GM23338 (cell line): ENCODE measurements at regions not wholly inside any gene's neighbourhood (a gene's known extent, or its start where the extent isn't known, plus 50 kb on each side); places are given as distances from the start of the nearest gene placed in this dataset.

ENCODE experiments used
- ATAC-seq: fragments of 200-7000 bp; cut with Tn5 transposase; 3 replicates; pipeline ENCODE4 v1.9.1; 2020
- DNase-seq: peaks from one replicate; pipeline ENCODE4 v3.0.0-alpha.2; 2015; ENCODE audit warnings: low spot score
- H2AFZ ChIP-seq: fragments of 200-600 bp; sonication (generic); 2 replicates; pipeline ENCODE4 v1.8.0; 2016; ENCODE audit warnings: antibody characterized with exemption, mild to moderate bottlenecking, moderate library complexity
- H3F3A ChIP-seq: fragments of 200-600 bp; sonication (generic); replicated peaks from 2 replicates; pipeline ENCODE4 v1.8.0; 2017; ENCODE audit warnings: antibody characterized with exemption, mixed run types, low read depth
- H3K27ac ChIP-seq: fragments of 200-600 bp; sonication (generic); 2 replicates; pipeline ENCODE4 v1.6.1; 2016; ENCODE audit warnings: low read depth
- H3K27me3 ChIP-seq: fragments of 200-600 bp; sonication (generic); 2 replicates; pipeline ENCODE4 v1.8.0; 2016; ENCODE audit warnings: mild to moderate bottlenecking, mixed run types, moderate library complexity; ENCODE audit not compliant: insufficient read depth
- H3K36me3 ChIP-seq: fragments of 200-600 bp; sonication (generic); 2 replicates; pipeline ENCODE4 v1.8.0; 2016; ENCODE audit warnings: mild to moderate bottlenecking; ENCODE audit not compliant: insufficient read depth
- H3K4me1 ChIP-seq: fragments of 200-600 bp; sonication (generic); 2 replicates; pipeline ENCODE4 v1.8.0; 2016; ENCODE audit warnings: mild to moderate bottlenecking, moderate library complexity; ENCODE audit not compliant: insufficient read depth
- H3K4me2 ChIP-seq: fragments of 200-600 bp; sonication (generic); 2 replicates; pipeline ENCODE4 v1.7.1; 2017; ENCODE audit warnings: mixed run types
- H3K4me3 ChIP-seq: fragments of 200-600 bp; sonication (generic); 2 replicates; pipeline ENCODE4 v1.6.1; 2016; ENCODE audit warnings: mixed run types
- H3K79me2 ChIP-seq: fragments of 200-600 bp; sonication (generic); replicated peaks from 2 replicates; pipeline ENCODE4 v1.8.0; 2017; ENCODE audit warnings: mild to moderate bottlenecking; ENCODE audit not compliant: insufficient read depth
- H3K9me2 ChIP-seq: fragments of 200-600 bp; sonication (generic); 2 replicates; pipeline ENCODE4 v1.8.0; 2017; ENCODE audit not compliant: insufficient read depth
- H4K20me1 ChIP-seq: fragments of 200-600 bp; sonication (generic); replicated peaks from 2 replicates; pipeline ENCODE4 v1.8.0; 2017; ENCODE audit warnings: mild to moderate bottlenecking; ENCODE audit not compliant: insufficient read depth
- H3K27ac Mint-ChIP-seq: 2 replicates; pipeline ENCODE4 v1.8.0; 2020; ENCODE audit warnings: inconsistent platforms, mild to moderate bottlenecking, moderate library complexity, mixed read lengths
- H3K27me3 Mint-ChIP-seq: 3 replicates; pipeline ENCODE4 v1.8.0; 2022; ENCODE audit warnings: low read depth, mild to moderate bottlenecking, moderate library complexity, mixed read lengths, inconsistent platforms; ENCODE audit not compliant: insufficient read depth, poor library complexity
- H3K36me3 Mint-ChIP-seq: 3 replicates; pipeline ENCODE4 v1.8.0; 2021; ENCODE audit warnings: low read depth, mild to moderate bottlenecking, inconsistent platforms, moderate library complexity, mixed read lengths
- H3K4me1 Mint-ChIP-seq: 3 replicates; pipeline ENCODE4 v1.8.0; 2020; ENCODE audit warnings: mild to moderate bottlenecking, inconsistent platforms, mixed read lengths
- H3K4me3 Mint-ChIP-seq: 3 replicates; pipeline ENCODE4 v1.8.0; 2021; ENCODE audit warnings: moderate library complexity, mild to moderate bottlenecking, inconsistent platforms, mixed read lengths
- H3K9me3 Mint-ChIP-seq: 3 replicates; pipeline ENCODE4 v1.8.0; 2020; ENCODE audit warnings: moderate library complexity, mild to moderate bottlenecking, inconsistent platforms, mixed read lengths
- CREB1 ChIP-seq: fragments of 250-450 bp; sonication (Bioruptor Pico); IDR thresholded peaks from 2 replicates; pipeline ENCODE4 v1.5.0; 2020; ENCODE audit warnings: low read depth, mild to moderate bottlenecking, moderate library complexity
- ETS1 ChIP-seq: IDR thresholded peaks from 2 replicates; pipeline ENCODE4 v1.6.1; 2016; ENCODE audit warnings: antibody characterized with exemption
- EZH2 ChIP-seq: fragments of 200-600 bp; sonication (generic); IDR thresholded peaks from one replicate; pipeline ENCODE4 v1.8.0; 2017; ENCODE audit warnings: antibody characterized with exemption, mild to moderate bottlenecking, low read depth; ENCODE audit not compliant: unreplicated experiment
- EZH2phosphoT487 ChIP-seq: fragments of 200-600 bp; sonication (generic); IDR thresholded peaks from one replicate; pipeline ENCODE4 v1.8.1; 2018; ENCODE audit warnings: antibody characterized with exemption; ENCODE audit not compliant: unreplicated experiment
- JUNB ChIP-seq: IDR thresholded peaks from one replicate; pipeline ENCODE4 v1.6.1; 2016; ENCODE audit warnings: antibody characterized with exemption; ENCODE audit not compliant: unreplicated experiment
- NANOG ChIP-seq: IDR thresholded peaks from 2 replicates; pipeline ENCODE4 v1.6.1; 2016; ENCODE audit warnings: antibody characterized with exemption, borderline replicate concordance
- POLR2AphosphoS5 ChIP-seq: IDR thresholded peaks from 2 replicates; pipeline ENCODE4 v1.6.1; 2016; ENCODE audit warnings: antibody characterized with exemption, low read depth
- STAT1 ChIP-seq: IDR thresholded peaks from one replicate; pipeline ENCODE4 v1.6.1; 2016; ENCODE audit warnings: antibody characterized with exemption; ENCODE audit not compliant: unreplicated experiment
- ZNF114 ChIP-seq: fragments of 250-450 bp; sonication (Bioruptor Pico); IDR thresholded peaks from 2 replicates; pipeline ENCODE4 v1.5.0; 2020; ENCODE audit warnings: mild to moderate bottlenecking, moderate library complexity
- ZNF331 ChIP-seq: fragments of 250-450 bp; sonication (Bioruptor Pico); IDR thresholded peaks from 2 replicates; pipeline ENCODE4 v1.5.0; 2020; ENCODE audit warnings: low read depth, mild to moderate bottlenecking, moderate library complexity
- TF ChIP-seq, protein P1 (sequence below): IDR thresholded peaks from one replicate; pipeline ENCODE4 v1.6.1; 2018; ENCODE audit warnings: antibody characterized with exemption; ENCODE audit not compliant: unreplicated experiment
- TF ChIP-seq, protein P2 (sequence below): fragments of 250-450 bp; sonication (Bioruptor Pico); IDR thresholded peaks from 2 replicates; pipeline ENCODE4 v1.5.0; 2020; ENCODE audit warnings: mild to moderate bottlenecking, moderate library complexity
- TF ChIP-seq, protein P3 (sequence below), 2 experiments: fragments of 200-600 bp in 1 of 2; sonication (generic) in 1 of 2; conservative IDR thresholded peaks; 2 replicates each; pipeline versions ENCODE4 v1.5.1 to v1.6.1; 2016 to 2017; ENCODE audit warnings: antibody characterized with exemption in 2 of 2, low read depth in 2 of 2, mild to moderate bottlenecking in 2 of 2, moderate library complexity in 1 of 2

- Mint-ChIP-seq H3K4me1 (peaks cover 23% of the 10 kb centered on the region), H3K27me3 (peaks cover 9% of the 10 kb centered on the region), H3K4me3 (no peak overlapping the region), H3K27ac (no peak overlapping the region), H3K9me3 (peaks cover 11% of the 10 kb centered on the region), H3K36me3 (peaks cover 8% of the 10 kb centered on the region; the same call in 2 of the 3 replicates)
- TF ChIP-seq NANOG (no peak), CREB1 (CRISPR knock-in tag) (no peak), POLR2AphosphoS5 (no peak), EZH2 (no peak), STAT1 (no peak), ETS1 (no peak), ZNF114 (CRISPR knock-in tag) (no peak), JUNB (no peak), EZH2phosphoT487 (no peak), ZNF331 (CRISPR knock-in tag) (no peak)
- TF ChIP-seq, protein P1, sequence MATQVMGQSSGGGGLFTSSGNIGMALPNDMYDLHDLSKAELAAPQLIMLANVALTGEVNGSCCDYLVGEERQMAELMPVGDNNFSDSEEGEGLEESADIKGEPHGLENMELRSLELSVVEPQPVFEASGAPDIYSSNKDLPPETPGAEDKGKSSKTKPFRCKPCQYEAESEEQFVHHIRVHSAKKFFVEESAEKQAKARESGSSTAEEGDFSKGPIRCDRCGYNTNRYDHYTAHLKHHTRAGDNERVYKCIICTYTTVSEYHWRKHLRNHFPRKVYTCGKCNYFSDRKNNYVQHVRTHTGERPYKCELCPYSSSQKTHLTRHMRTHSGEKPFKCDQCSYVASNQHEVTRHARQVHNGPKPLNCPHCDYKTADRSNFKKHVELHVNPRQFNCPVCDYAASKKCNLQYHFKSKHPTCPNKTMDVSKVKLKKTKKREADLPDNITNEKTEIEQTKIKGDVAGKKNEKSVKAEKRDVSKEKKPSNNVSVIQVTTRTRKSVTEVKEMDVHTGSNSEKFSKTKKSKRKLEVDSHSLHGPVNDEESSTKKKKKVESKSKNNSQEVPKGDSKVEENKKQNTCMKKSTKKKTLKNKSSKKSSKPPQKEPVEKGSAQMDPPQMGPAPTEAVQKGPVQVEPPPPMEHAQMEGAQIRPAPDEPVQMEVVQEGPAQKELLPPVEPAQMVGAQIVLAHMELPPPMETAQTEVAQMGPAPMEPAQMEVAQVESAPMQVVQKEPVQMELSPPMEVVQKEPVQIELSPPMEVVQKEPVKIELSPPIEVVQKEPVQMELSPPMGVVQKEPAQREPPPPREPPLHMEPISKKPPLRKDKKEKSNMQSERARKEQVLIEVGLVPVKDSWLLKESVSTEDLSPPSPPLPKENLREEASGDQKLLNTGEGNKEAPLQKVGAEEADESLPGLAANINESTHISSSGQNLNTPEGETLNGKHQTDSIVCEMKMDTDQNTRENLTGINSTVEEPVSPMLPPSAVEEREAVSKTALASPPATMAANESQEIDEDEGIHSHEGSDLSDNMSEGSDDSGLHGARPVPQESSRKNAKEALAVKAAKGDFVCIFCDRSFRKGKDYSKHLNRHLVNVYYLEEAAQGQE = no peak
- TF ChIP-seq, protein P2, sequence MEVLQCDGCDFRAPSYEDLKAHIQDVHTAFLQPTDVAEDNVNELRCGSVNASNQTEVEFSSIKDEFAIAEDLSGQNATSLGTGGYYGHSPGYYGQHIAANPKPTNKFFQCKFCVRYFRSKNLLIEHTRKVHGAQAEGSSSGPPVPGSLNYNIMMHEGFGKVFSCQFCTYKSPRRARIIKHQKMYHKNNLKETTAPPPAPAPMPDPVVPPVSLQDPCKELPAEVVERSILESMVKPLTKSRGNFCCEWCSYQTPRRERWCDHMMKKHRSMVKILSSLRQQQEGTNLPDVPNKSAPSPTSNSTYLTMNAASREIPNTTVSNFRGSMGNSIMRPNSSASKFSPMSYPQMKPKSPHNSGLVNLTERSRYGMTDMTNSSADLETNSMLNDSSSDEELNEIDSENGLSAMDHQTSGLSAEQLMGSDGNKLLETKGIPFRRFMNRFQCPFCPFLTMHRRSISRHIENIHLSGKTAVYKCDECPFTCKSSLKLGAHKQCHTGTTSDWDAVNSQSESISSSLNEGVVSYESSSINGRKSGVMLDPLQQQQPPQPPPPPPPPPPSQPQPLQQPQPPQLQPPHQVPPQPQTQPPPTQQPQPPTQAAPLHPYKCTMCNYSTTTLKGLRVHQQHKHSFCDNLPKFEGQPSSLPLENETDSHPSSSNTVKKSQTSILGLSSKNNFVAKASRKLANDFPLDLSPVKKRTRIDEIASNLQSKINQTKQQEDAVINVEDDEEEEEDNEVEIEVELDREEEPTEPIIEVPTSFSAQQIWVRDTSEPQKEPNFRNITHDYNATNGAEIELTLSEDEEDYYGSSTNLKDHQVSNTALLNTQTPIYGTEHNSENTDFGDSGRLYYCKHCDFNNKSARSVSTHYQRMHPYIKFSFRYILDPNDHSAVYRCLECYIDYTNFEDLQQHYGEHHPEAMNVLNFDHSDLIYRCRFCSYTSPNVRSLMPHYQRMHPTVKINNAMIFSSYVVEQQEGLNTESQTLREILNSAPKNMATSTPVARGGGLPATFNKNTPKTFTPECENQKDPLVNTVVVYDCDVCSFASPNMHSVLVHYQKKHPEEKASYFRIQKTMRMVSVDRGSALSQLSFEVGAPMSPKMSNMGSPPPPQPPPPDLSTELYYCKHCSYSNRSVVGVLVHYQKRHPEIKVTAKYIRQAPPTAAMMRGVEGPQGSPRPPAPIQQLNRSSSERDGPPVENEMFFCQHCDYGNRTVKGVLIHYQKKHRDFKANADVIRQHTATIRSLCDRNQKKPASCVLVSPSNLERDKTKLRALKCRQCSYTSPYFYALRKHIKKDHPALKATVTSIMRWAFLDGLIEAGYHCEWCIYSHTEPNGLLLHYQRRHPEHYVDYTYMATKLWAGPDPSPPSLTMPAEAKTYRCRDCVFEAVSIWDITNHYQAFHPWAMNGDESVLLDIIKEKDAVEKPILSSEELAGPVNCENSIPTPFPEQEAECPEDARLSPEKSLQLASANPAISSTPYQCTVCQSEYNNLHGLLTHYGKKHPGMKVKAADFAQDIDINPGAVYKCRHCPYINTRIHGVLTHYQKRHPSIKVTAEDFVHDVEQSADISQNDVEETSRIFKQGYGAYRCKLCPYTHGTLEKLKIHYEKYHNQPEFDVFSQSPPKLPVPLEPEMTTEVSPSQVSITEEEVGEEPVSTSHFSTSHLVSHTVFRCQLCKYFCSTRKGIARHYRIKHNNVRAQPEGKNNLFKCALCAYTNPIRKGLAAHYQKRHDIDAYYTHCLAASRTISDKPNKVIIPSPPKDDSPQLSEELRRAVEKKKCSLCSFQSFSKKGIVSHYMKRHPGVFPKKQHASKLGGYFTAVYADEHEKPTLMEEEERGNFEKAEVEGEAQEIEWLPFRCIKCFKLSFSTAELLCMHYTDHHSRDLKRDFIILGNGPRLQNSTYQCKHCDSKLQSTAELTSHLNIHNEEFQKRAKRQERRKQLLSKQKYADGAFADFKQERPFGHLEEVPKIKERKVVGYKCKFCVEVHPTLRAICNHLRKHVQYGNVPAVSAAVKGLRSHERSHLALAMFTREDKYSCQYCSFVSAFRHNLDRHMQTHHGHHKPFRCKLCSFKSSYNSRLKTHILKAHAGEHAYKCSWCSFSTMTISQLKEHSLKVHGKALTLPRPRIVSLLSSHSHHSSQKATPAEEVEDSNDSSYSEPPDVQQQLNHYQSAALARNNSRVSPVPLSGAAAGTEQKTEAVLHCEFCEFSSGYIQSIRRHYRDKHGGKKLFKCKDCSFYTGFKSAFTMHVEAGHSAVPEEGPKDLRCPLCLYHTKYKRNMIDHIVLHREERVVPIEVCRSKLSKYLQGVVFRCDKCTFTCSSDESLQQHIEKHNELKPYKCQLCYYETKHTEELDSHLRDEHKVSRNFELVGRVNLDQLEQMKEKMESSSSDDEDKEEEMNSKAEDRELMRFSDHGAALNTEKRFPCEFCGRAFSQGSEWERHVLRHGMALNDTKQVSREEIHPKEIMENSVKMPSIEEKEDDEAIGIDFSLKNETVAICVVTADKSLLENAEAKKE (CRISPR knock-in tag) = no peak
- TF ChIP-seq, protein P3, sequence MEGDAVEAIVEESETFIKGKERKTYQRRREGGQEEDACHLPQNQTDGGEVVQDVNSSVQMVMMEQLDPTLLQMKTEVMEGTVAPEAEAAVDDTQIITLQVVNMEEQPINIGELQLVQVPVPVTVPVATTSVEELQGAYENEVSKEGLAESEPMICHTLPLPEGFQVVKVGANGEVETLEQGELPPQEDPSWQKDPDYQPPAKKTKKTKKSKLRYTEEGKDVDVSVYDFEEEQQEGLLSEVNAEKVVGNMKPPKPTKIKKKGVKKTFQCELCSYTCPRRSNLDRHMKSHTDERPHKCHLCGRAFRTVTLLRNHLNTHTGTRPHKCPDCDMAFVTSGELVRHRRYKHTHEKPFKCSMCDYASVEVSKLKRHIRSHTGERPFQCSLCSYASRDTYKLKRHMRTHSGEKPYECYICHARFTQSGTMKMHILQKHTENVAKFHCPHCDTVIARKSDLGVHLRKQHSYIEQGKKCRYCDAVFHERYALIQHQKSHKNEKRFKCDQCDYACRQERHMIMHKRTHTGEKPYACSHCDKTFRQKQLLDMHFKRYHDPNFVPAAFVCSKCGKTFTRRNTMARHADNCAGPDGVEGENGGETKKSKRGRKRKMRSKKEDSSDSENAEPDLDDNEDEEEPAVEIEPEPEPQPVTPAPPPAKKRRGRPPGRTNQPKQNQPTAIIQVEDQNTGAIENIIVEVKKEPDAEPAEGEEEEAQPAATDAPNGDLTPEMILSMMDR (conservative IDR thresholded peaks at IDR 0.05; ENCODE audit: low read depth in 2 of 2) = no peak
- no peak overlapping the region for H3K27ac ChIP-seq
- H2AFZ ChIP-seq = peak overlapping the region; percentile 63; the same call in 1 of the 2 replicates
- peaks cover 19% of the 10 kb centered on the region for H3K9me2 ChIP-seq
- H3K79me2 ChIP-seq = no peaks in the 10 kb centered on the region
- peaks cover 18% of the 10 kb centered on the region; the same call in 1 of the 2 replicates for H3K4me1 ChIP-seq
- H3K4me3 ChIP-seq = no peak overlapping the region
- no peaks in the 10 kb centered on the region for H4K20me1 ChIP-seq
- H3K36me3 ChIP-seq = no peaks in the 10 kb centered on the region; the same call in 1 of the 2 replicates
- H3F3A ChIP-seq = 0 out of 2 replicates have a peak, but pooled peaks cover 3% of the 10 kb centered on the region
- no peaks in the 10 kb centered on the region for H3K27me3 ChIP-seq
- H3K4me2 ChIP-seq = no peak overlapping the region
- no peak for ATAC-seq
- DNase-seq = no peak
Measured at GRCh38 chr6:44545224-44545623, 157.7 kb downstream of the CDC5L start.
